Right renal pelvis (tissue), 4 donors: ENCODE measurements at regions not wholly inside any gene's neighbourhood (a gene's known extent, or its start where the extent isn't known, plus 50 kb on each side); places are given as distances from the start of the nearest gene placed in this dataset.
"Not testable (repeated sequence)": the region's sequence is repeated elsewhere in the genome, so short reads cannot be mapped to it uniquely, and the experiment has no call there.

Experiments used
- DNase-seq, 4 donors: peaks; one replicate each; pipeline ENCODE4 v3.0.0-alpha.2; 2013; ENCODE audit warnings: low read depth in 4 of 4, low spot score in 3 of 4, missing footprints in 1 of 4

GRCh38 chr7:83882551-83882950 is 233.6 kb upstream of the SEMA3E start:
- DNase-seq = no peak

GRCh38 chr7:83879063-83879462 is 230.1 kb upstream of the SEMA3E start:
- DNase-seq = no peak

- DNase-seq = peak in 2 of 4 donors; percentile 4 to 28
Observed at GRCh38 chr7:83878614-83879013, 229.7 kb upstream of the SEMA3E start.

- DNase-seq = no peak
Observed at GRCh38 chr7:83876593-83876992, 227.7 kb upstream of the SEMA3E start.

- DNase-seq = no peak
Observed at GRCh38 chr7:83873459-83873858, 224.5 kb upstream of the SEMA3E start.

- no peak for DNase-seq
Observed at GRCh38 chr7:83872501-83872900, 223.6 kb upstream of the SEMA3E start.

- DNase-seq = no peak
Observed at GRCh38 chr7:83870515-83870914, 221.6 kb upstream of the SEMA3E start.

GRCh38 chr7:83866582-83866981 is 217.6 kb upstream of the SEMA3E start:
- no peak for DNase-seq

- no peak for DNase-seq
Observed at GRCh38 chr7:83864551-83864950, 215.6 kb upstream of the SEMA3E start.

GRCh38 chr7:83863906-83864305 is 215.0 kb upstream of the SEMA3E start:
- DNase-seq = no peak

- DNase-seq = no peak
Observed at GRCh38 chr7:83861876-83862275, 212.9 kb upstream of the SEMA3E start.

GRCh38 chr7:83859827-83860226 is 210.9 kb upstream of the SEMA3E start:
- DNase-seq = no peak

- no peak for DNase-seq
Observed at GRCh38 chr7:83857691-83858090, 208.8 kb upstream of the SEMA3E start.

- no peak for DNase-seq
Observed at GRCh38 chr7:83856094-83856493, 207.2 kb upstream of the SEMA3E start.

GRCh38 chr7:83852136-83852535 is 203.2 kb upstream of the SEMA3E start:
- DNase-seq = no peak

- DNase-seq = no peak
Observed at GRCh38 chr7:83851551-83851950, 202.6 kb upstream of the SEMA3E start.

GRCh38 chr7:83850941-83851340 is 202.0 kb upstream of the SEMA3E start:
- no peak for DNase-seq

GRCh38 chr7:83850125-83850524 is 201.2 kb upstream of the SEMA3E start:
- no peak for DNase-seq

GRCh38 chr7:83849131-83849530 is 200.2 kb upstream of the SEMA3E start:
- DNase-seq = no peak

- DNase-seq = no peak
Observed at GRCh38 chr7:83842894-83843293, 194.0 kb upstream of the SEMA3E start.

- no peak for DNase-seq
Observed at GRCh38 chr7:83837683-83838082, 188.7 kb upstream of the SEMA3E start.

- DNase-seq = no peak
Observed at GRCh38 chr7:83836028-83836427, 187.1 kb upstream of the SEMA3E start.

GRCh38 chr7:83835424-83835823 is 186.5 kb upstream of the SEMA3E start:
- no peak for DNase-seq

- DNase-seq = not testable (repeated sequence)
Observed at GRCh38 chr7:83833721-83834120, 184.8 kb upstream of the SEMA3E start.
